Astrocyte of the cerebellum (primary cell): ENCODE measurements at regions not wholly inside any gene's neighbourhood (a gene's known extent, or its start where the extent isn't known, plus 50 kb on each side); places are given as distances from the start of the nearest gene placed in this dataset.

Experiments
- DNase-seq: peaks from one replicate; pipeline ENCODE4 v3.0.0-alpha.2; 2011; ENCODE audit warnings: low read depth
- H3K4me3 ChIP-seq: 2 replicates; pipeline ENCODE4 v1.5.1; 2011; ENCODE audit warnings: mild to moderate bottlenecking, low read depth, low read length, moderate library complexity
- CTCF ChIP-seq: IDR thresholded peaks from 2 replicates; pipeline ENCODE4 v1.5.1; 2012; ENCODE audit warnings: low read length, low read depth, moderate library complexity, mild to moderate bottlenecking; ENCODE audit errors: missing control alignments
- in situ Hi-C: cut with HindIII; loops from 2 replicates; pipeline ENCODE4 v1.10.0; 2017; ENCODE audit warnings: low sequenced_read_pairs

- DNase-seq = no peak
- no peak for TF ChIP-seq CTCF
- in situ Hi-C loops = loop anchor here (25.0 kb wide), 1 partner anchor 1670 kb away; the partner anchor contains the start of gene NR2F2
- H3K4me3 ChIP-seq = no peak overlapping the region
Measured at GRCh38 chr15:94667109-94667508, 435.7 kb downstream of the MCTP2 start.

GRCh38 chr15:94670438-94671034 is 439.2 kb downstream of the MCTP2 start:
- DNase-seq = peak; percentile 39
- no peak overlapping the region for H3K4me3 ChIP-seq
- in situ Hi-C loops = loop anchor here (25.0 kb wide), 1 partner anchor 1667 kb away; the partner anchor contains the start of gene NR2F2
- peak; percentile 57 for TF ChIP-seq CTCF

- DNase-seq = peak; percentile 36
- in situ Hi-C loops = loop anchor here (25.0 kb wide), 1 partner anchor 1665 kb away; the partner anchor contains the start of gene NR2F2
- no peak overlapping the region for H3K4me3 ChIP-seq
- TF ChIP-seq CTCF = peak; percentile 27
Measured at GRCh38 chr15:94671858-94672532, 440.6 kb downstream of the MCTP2 start.

GRCh38 chr15:94673801-94674200 is 442.4 kb downstream of the MCTP2 start:
- no peak for TF ChIP-seq CTCF
- peak overlapping the region; percentile 26 for H3K4me3 ChIP-seq
- no peak for DNase-seq

GRCh38 chr15:94674296-94674695 is 442.9 kb downstream of the MCTP2 start:
- H3K4me3 ChIP-seq = peak overlapping the region; percentile 26
- DNase-seq = no peak
- TF ChIP-seq CTCF = no peak
- in situ Hi-C loops = loop anchor here (25.0 kb wide), 1 partner anchor 1663 kb away; the partner anchor contains the start of gene NR2F2

More at GRCh38 chr15:94673801-94674200, 442.4 kb downstream of the MCTP2 start:
- in situ Hi-C loops = loop anchor here (25.0 kb wide), 1 partner anchor 1664 kb away; the partner anchor contains the start of gene NR2F2

GRCh38 chr15:94677202-94677790 is 445.9 kb downstream of the MCTP2 start:
- in situ Hi-C loops = no loop called here
- H3K4me3 ChIP-seq = no peak overlapping the region
- no peak for TF ChIP-seq CTCF
- DNase-seq = no peak
